ENCODE measurements at regions not wholly inside any gene's neighbourhood (a gene's known extent, or its start where the extent isn't known, plus 50 kb on each side); places are given as distances from the start of the nearest gene placed in this dataset.

DNA sequence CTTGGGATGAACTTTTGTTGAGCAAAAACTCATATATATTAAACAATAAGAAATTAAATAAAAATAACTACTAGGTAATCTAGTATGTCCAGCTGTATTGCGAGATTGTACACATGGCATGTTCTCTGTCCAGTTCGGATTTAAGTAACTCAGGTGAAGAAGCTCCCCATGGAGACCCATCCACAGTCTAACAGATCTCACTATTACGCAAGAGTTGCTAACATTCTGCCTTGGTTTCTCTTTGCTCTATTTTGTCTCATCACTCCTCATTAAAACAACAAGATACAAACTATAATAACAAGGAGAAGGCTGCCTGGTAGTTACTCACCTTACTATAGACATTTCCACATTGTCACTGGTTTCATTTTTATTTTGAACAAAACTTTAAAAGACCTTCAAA, 1372.3 kb upstream of the CELF2 start:
- no peaks in the 10 kb centered on the region for H3K36me3 ChIP-seq (ENCODE audit: control insufficient read depth in 4 of 4, insufficient read depth in 3 of 4, low read depth in 1 of 4, low read length in 3 of 4)
- H3K9me3 ChIP-seq (ENCODE audit: control insufficient read depth in 4 of 4, low read length in 3 of 4), result no peaks in the 10 kb centered on the region
- H3K4me3 ChIP-seq (ENCODE audit: low read depth in 1 of 3, low read length in 3 of 3), result no peak overlapping the region
- H3K9ac ChIP-seq (ENCODE audit: low read depth in 1 of 2, low read length in 2 of 2), result no peak overlapping the region
- H3K27ac ChIP-seq (ENCODE audit: low read depth in 1 of 2, low read length in 2 of 2), result no peak overlapping the region
- WGBS, result 76% methylated on average over 3 of the region's 3 CpGs
- peaks cover 0 to 2% (median 0%) of the 10 kb centered on the region in 4 donors for H3K27me3 ChIP-seq (ENCODE audit: control insufficient read depth in 4 of 4, insufficient read depth in 4 of 4, low read length in 3 of 4)
- TF ChIP-seq, protein P1, sequence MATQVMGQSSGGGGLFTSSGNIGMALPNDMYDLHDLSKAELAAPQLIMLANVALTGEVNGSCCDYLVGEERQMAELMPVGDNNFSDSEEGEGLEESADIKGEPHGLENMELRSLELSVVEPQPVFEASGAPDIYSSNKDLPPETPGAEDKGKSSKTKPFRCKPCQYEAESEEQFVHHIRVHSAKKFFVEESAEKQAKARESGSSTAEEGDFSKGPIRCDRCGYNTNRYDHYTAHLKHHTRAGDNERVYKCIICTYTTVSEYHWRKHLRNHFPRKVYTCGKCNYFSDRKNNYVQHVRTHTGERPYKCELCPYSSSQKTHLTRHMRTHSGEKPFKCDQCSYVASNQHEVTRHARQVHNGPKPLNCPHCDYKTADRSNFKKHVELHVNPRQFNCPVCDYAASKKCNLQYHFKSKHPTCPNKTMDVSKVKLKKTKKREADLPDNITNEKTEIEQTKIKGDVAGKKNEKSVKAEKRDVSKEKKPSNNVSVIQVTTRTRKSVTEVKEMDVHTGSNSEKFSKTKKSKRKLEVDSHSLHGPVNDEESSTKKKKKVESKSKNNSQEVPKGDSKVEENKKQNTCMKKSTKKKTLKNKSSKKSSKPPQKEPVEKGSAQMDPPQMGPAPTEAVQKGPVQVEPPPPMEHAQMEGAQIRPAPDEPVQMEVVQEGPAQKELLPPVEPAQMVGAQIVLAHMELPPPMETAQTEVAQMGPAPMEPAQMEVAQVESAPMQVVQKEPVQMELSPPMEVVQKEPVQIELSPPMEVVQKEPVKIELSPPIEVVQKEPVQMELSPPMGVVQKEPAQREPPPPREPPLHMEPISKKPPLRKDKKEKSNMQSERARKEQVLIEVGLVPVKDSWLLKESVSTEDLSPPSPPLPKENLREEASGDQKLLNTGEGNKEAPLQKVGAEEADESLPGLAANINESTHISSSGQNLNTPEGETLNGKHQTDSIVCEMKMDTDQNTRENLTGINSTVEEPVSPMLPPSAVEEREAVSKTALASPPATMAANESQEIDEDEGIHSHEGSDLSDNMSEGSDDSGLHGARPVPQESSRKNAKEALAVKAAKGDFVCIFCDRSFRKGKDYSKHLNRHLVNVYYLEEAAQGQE (IDR thresholded peaks at IDR 0.05), result no peak
- TF ChIP-seq FOXA1 (IDR thresholded peaks at IDR 0.05) (no peak), NR2F2 (IDR thresholded peaks at IDR 0.05) (no peak), TAF1 (conservative IDR thresholded peaks at IDR 0.05) (no peak), SP1 (IDR thresholded peaks at IDR 0.05) (no peak), ZBTB33 (IDR thresholded peaks at IDR 0.05) (no peak), HNF4G (IDR thresholded peaks at IDR 0.05) (no peak), GABPA (IDR thresholded peaks at IDR 0.05 in 1 of 2, conservative IDR thresholded peaks at IDR 0.05 in 1 of 2) (no peak), RXRA (IDR thresholded peaks at IDR 0.05) (no peak), JUND (IDR thresholded peaks at IDR 0.05) (no peak), YY1 (IDR thresholded peaks at IDR 0.05) (no peak), EGR1 (IDR thresholded peaks at IDR 0.05; ENCODE audit: low read depth in 2 of 2) (no peak), HNF4A (conservative IDR thresholded peaks at IDR 0.05) (no peak)
- TF ChIP-seq, protein P2, sequence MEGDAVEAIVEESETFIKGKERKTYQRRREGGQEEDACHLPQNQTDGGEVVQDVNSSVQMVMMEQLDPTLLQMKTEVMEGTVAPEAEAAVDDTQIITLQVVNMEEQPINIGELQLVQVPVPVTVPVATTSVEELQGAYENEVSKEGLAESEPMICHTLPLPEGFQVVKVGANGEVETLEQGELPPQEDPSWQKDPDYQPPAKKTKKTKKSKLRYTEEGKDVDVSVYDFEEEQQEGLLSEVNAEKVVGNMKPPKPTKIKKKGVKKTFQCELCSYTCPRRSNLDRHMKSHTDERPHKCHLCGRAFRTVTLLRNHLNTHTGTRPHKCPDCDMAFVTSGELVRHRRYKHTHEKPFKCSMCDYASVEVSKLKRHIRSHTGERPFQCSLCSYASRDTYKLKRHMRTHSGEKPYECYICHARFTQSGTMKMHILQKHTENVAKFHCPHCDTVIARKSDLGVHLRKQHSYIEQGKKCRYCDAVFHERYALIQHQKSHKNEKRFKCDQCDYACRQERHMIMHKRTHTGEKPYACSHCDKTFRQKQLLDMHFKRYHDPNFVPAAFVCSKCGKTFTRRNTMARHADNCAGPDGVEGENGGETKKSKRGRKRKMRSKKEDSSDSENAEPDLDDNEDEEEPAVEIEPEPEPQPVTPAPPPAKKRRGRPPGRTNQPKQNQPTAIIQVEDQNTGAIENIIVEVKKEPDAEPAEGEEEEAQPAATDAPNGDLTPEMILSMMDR (IDR thresholded peaks at IDR 0.05; ENCODE audit: low read depth, low read length, missing input control), result no peak
- TF ChIP-seq, protein P3, sequence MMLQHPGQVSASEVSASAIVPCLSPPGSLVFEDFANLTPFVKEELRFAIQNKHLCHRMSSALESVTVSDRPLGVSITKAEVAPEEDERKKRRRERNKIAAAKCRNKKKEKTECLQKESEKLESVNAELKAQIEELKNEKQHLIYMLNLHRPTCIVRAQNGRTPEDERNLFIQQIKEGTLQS (IDR thresholded peaks at IDR 0.05), result no peak
- TF ChIP-seq, protein P4, sequence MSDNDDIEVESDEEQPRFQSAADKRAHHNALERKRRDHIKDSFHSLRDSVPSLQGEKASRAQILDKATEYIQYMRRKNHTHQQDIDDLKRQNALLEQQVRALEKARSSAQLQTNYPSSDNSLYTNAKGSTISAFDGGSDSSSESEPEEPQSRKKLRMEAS (IDR thresholded peaks at IDR 0.05), result no peak
- no peaks in the 10 kb centered on the region for H3K4me1 ChIP-seq (ENCODE audit: control insufficient read depth in 4 of 4, insufficient read depth in 4 of 4, low read length in 3 of 4)
- no peak for DNase-seq (ENCODE audit: low spot score)
